GM19455 (cell line): ENCODE measurements at regions not wholly inside any gene's neighbourhood (a gene's known extent, or its start where the extent isn't known, plus 50 kb on each side); places are given as distances from the start of the nearest gene placed in this dataset.

Source experiments
- ATAC-seq: cut with Tn5 transposase; IDR thresholded peaks from one replicate; pipeline ENCODE4 v1.9.1; 2021; ENCODE audit not compliant: unreplicated experiment

DNA sequence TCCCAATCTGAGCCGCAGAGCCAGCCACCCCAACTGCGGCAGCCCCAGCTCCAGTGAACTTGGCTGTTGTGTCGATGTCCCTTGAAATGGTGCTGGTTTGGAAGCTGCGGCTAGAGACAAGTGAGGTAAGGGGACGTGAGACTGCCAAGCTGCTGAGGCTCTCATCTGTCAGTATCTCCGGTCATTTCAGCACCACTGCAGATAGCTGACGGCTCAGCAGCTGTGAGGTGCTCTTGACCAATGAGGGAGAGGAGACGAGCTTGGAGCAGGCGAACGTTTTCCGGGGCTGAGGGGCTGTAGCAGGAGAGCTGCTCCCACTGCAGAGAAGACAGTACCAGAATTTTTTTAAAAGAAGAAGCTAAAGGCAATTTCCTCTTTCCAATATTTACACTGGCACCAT lies 175.5 kb upstream of the CASK start:
- no peak for ATAC-seq

DNA sequence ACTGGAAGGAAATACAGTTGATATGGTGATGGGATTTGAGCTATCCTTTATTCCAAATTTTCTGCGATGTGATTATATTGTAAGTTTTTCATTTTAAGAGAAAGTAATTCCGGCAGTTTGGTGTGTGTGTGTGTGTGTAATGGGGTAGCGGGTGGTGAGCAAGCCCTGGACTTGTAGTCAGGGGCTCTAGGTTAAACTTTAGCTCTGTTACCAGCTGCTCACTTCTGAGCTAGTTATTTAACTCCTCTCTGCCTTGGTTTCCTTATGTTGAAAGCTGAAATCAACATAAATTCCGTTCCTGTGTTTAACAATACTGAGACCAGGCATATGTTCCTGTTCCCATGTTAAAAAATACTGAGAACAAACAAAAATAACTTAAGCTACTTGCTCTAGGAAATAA lies 174.1 kb upstream of the CASK start:
- ATAC-seq = no peak

DNA sequence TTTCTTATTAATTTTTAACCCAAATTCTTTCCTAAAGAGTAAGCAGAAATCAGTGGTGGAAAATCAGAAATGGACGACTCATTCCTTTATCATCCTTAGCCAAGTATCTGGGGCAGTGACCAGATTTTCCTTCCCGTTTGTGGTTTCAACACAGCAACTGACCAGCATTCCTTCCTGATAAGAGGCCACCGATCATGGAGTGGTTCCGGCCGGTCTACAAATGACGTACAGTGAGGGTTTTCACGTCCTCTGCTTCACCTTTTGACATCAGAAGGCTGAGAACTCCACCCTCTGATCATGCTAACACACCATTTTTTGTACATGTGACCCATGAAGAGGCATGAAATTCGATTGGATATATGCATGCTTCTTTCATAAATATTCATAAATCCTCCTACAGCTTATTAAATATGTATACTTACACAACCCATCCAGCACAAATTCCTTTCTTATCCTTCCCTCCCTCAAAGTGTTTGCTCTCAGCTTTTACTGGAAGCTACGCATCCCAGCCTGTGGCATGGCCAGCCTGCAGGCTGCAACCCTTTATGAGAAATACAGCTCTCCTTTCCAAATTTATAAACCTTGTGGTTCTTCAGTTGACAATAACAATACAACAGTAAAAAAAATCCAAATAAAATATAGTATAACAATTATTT lies 173.0 kb upstream of the CASK start:
- ATAC-seq = no peak

DNA sequence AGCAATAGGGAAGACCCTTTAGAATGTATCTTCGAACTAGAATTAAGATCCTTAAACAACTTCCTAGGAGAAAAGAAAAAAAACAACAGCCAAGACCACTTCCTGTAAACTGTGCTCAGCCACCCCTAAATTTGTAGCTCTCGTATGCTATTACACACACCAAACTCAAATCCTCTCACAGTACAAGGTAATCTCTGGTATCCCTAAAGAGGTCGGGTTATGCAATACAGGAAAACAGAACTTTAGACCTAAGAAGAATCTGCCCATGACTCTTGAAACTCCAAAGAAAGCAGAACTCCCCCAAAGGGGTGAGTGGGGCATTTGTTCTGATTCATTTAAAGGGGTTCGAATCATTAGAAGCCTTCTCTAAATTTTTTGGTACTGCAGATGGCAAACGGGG lies 170.9 kb upstream of the CASK start:
- ATAC-seq = no peak

DNA sequence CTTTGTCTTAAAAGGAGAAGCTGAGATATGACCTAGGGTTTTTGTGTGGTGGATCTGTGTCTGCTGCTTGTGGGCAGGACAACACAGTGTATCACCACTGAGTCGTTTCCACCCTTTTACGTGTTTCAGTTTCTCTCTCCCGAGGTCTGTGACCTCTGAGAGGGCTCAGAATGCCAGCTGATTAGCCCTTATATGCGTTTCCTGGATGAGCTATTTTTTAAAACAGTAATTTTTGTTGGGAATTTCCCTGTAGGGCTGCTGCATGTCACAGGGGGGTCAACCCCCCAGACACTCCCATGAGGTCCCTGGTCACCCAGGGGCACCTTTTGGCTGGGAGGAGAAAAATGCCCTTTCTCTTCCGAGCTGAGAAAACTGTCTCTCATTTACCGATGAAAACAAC lies 170.4 kb upstream of the CASK start:
- peak; percentile 98 for ATAC-seq

DNA sequence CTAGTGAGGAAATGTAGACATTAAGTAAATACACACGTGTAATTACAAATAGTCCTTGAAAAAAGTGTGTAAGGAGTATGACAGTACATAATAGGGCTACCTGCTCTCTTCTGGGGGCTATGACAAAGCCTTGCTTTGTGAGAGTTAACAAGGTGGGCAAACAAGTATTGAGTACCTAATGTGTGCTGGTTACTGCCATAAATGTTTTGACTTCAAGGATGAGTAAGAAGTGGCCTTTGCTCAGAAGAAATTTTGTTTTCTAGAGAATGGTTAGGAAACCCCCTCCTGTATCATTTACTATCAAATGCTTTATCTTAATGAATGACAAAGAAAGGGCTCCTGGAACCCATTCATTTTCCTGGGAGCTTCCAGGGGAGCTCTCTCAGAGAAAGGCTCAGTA lies 167.0 kb upstream of the CASK start:
- no peak for ATAC-seq

DNA sequence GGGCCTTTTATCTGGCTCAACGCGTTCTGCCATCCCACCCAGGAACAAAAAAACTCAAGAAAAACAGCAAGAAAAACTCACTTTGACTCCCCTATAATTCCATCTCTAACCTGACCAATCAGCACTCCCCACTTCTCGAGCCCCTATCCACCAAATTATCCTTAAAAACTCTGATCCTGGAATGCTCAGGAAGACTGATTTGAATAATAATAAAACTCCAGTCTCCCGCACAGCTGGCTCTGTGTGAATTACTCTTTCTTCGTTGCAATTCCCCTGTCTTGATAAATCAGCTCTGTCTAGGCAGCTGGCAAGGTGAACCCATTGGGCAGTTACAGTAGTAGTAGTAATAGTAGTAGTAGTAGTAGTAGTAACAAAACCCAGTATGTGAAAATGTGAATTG lies 165.7 kb upstream of the CASK start:
- ATAC-seq = no peak

DNA sequence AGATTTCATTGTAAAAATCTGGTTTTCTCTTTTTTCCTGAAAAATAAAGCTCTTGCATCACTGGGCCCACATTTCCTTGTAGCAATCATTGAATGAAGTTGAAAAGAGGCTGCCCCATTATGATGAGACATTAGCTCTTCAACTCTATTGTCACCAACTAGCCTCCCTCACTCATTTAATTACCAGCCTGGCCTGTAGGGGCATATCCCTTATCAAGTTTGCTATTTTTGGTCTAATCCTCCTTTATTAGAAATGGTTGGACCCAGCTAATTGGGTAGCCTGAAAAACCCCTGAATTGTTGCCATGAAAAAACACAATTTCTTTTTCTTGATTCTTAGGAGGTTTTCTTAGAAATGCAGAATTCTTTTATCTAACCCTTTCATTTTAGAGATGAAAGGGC lies 164.6 kb upstream of the CASK start:
- ATAC-seq = no peak

DNA sequence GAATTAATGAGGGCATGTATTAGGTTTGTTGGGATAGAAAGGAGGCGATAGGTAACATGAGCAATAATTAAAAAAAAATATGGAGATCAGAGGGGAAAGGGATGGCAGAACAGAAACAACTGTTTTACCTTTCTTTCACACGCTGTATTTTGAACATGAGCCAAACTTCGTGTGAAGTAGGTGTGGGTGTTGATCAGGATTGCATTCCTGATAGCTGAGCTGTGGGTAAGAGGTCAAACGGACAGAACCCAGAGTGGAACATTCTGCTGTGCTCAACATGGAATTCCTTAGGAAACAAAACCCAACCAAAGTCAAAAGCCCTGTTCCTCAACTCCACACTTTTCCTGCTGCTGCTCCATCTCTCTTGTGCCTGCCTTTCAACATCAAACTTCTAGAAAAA lies 162.5 kb upstream of the CASK start:
- ATAC-seq = no peak

DNA sequence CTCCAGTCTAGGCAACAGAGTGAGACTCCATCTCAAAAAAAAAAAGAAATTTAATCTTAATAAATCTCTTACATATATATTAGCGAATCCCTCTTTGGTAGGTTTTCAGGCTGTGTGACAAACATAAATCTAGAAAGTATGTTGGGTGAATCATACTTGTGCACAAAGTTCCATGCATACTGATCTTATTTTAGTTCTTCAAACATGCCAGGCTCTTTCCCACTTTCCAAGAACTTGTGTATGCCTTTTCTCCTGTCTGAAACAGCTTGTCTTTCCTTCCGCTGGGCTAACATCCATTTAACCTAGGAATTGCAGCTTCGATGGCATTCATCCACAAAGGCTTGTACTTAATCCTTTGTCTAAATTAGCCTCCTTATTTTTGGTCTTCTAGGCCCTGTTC lies 156.6 kb upstream of the CASK start:
- ATAC-seq = no peak

DNA sequence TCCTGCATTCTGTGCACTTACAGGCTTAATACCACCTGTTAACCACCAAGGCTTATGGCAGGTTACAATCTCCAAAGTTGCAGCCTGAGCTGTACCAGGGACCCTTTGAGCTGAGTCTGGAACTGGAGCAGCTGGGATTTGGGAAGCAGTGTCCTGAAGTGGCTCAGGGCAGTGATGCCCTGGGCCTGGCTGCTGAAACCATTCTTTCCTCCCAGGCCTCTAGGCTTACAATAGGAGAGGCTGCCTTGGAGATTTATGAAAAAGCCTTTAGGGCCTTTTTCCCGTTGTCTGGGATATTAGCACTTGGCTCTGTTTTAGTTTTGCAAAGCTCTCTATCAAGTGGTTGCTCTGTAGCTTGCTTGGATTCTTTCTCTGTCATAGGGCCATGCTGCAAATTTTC lies 154.3 kb upstream of the CASK start:
- no peak for ATAC-seq

DNA sequence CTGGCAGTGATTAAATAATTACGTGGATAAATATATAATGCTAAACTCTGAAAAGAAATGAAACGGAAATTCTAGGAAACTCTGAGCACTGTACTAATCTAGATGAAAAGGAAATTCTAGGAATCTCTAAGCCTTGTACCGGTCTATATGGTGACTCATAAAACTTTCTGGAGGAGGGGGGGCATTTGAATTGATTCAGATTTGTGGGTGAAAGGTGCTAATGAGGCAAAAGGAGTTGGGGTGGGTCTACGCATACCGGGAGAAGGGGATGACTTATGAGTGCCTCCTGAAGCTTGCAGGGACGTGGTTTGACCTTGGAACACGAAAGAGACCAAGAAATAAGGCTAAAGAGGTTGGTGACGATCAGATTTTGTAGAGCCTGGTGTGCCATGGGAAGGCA lies 151.7 kb upstream of the CASK start:
- no peak for ATAC-seq

DNA sequence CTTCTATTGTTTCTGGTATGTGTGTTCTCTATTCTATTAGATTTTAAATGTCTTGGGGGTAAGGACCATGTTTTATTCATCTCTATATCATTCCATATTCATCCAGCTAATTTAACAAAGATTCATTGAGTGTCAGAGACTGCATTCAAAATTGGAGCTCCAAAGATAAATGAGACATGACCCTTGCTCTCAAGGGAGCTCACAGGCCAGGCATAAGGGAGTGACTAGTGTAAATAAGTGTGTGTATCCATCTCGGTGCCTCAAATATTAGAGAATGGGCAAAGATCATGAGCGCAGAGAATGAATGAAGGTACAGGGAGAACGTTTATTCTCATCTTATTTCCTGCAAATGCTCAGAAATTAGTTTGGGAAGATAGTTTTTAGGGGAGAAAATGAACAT lies 150.1 kb upstream of the CASK start:
- no peak for ATAC-seq

DNA sequence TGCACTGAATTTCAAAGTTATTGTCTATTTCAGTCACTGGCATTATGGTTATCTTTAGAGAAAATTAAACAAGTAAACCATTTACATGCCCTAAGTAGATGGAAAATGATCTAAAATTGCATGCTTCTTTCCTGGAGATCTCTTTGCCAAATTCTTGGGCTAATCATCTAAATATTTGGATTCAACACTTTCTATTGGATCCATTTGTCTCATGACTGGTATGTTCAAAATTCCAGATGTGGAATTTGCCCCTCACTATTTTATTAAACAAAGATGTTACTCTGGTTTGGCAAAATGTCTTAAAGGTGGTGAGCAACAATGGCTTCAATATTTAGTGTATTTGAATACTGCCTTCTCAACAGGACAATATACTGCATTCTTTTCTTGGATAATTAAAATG lies 147.5 kb upstream of the CASK start:
- ATAC-seq = no peak

DNA sequence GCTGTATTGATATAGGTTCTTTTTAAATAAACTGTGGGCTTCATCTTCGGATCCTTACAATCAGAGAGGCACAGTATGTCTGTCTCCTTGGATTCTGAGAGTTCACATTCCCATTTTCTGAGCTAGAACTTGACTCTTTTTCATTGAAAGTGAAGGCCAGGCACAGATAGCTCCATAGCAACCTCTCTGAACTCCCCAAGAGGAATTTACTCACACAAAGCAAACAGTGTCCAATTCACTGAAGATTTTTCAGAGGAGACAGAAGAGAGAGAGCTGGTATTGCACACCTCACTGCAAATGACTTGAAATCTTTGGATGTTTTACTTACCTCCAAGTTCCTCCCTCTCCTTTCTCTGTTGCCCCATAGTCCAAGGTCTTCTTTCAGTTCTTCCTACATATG lies 130.9 kb upstream of the CASK start:
- ATAC-seq = no peak

DNA sequence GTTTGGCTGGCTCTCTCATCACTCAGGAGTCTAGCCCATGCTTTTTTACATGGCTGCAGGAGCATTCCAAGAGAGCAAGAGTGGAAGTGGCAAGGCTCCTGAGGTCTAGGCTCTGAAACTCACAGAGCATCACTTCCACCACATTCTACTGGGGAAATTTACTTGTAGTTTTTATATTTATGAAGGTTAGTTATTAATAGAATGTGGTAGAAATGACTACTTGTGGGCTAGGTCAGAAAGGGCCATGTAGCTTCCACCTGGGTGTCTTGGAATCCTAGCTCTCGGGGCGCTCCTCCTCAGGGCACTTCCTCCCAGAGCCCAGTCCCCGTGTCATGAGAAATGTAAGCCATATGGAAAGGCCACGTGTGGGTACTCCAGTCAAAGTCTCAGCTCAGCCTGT lies 127.0 kb upstream of the CASK start:
- no peak for ATAC-seq

DNA sequence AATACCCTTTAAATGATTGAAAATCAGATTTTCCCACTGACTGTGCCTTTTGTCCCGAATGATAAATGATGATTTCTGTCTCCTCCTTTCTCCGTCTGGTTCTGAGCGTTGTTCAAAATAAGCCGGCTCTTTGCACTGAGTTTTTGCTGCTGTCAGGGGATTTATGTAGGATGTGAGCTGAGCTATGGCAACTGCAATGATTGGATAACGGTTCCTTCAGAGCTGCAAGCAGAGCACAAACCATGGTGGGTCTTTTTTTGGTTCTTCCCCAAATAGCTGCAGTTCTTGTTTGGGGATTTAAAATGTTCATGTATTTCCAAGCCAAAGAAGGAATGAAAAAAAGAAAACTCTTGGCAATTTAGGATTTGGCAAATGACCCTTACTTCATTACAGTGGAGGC lies 124.5 kb upstream of the CASK start:
- ATAC-seq = no peak

DNA sequence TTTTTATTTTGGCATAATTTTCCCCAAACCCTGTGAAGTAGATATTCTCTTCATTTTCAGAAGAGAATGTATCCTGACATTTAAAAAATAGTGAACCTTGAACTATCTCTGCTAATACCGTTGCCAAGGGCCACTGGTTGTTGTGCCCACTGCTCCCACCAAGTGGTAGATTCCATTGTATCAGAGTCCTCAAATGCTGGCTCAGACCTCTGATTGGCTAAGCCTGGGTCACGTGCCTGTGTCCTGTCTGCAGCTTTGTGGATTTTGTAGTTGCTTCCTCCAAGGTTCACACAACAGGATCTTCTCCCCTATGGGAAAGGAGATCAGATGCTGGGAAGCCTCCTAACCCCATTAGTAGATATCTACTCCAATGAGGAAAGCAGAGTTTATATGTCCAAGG lies 104.8 kb upstream of the CASK start:
- no peak for ATAC-seq

DNA sequence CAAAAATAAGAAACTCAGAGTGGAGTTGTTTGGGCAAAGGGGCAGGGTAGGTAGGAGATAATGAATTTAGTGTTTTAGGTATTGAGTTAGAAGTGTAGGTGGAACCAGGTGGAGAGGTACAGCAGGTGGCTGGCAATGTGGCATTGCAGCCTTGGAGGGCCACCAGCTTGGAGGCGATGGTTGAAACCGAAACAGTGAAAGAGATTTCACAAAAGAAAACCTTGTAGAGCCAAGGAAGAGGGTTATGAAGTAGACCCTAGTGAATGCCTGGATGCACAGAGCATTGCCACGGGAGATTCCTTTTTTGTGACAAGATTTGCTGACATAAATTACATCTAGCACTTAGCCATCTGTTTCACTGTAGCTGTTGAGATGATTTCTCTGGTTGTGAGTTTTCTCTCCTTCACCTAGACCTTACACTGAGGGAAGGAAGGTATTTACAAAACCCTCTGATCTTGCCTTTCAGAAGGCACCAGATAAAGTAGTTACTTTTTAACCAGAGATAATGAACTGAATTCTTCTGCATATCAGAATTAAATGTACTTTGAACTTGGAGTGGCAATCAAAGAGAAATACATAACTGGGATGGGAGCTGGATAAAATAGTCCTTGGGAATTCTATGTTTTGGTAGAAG lies 104.1 kb upstream of the CASK start:
- no peak for ATAC-seq

DNA sequence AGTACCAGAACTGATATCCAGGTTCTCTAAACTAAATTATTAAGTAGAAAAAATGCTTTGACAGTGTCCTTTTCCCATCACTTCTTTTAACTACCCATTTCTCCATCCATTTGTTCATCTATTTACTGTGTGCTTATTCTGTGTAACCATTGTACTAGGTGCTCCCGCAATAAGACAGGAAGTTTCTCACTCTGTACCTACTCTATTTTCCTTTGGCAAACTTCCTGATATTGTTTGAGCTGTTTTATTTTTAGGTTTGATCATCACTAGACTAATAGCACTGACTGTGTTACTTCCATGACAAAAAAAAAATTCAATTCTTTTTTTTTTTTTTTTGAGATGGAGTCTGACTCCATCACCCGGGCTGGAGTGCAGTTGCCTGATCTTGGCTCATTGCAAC lies 102.5 kb upstream of the CASK start:
- ATAC-seq = no peak

DNA sequence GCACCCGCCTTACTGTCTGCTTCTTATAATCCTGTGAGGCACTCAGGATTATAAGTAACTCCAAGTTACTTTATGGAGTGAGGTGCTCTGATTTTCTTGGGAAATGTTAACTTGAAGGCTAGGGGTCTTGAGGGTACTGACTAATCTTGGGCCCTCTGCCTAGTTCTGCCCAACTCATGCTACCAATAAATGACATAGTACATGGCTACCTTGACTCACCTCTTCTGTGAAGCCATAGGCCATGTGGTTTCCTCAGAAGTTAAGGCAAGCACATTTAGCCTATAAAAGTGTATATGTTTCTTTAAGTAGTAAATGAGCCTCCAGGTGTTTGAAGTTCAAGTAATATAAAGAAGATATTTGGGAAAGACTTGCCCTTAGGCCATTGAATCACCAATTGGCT lies 99.8 kb upstream of the CASK start:
- ATAC-seq = no peak

DNA sequence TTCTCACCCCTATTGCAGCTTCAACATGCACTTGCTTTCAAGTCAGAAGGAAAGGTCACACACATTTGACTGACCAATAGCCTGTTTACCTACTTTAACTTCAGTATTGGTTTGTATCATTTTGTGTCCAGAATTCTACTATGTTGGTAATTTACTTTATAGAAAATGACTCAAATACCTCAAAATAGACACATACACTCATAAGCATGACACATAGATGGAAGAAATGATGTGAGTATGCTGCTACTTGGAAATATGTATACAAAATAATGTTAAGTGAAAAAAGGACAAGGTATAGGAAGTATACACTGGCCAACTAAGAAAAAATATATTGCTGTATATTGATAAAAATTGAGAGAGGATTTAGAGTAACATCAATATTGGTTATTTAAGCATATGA lies 98.8 kb upstream of the CASK start:
- ATAC-seq = no peak

DNA sequence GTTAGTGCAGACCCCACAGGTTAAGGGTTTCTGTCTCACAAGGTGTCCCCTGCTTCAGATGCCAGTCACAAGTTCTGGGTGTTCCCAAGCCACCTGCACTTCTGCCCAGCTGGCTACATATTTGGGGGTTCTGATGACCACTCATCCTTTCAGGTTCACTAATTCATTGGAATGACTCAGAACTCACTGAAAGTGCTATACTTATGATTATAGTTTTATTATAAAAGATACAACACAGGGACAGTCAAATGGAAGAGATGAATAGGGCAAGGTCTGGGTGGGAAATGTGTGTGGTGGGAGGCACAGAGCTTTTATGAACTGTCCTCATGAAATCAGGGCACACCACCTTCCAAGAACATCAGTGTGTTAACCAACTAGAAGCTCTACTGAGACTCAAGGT lies 97.7 kb upstream of the CASK start:
- ATAC-seq = no peak
